ENCODE measurements at regions not wholly inside any gene's neighbourhood (a gene's known extent, or its start where the extent isn't known, plus 50 kb on each side); places are given as distances from the start of the nearest gene placed in this dataset.

GRCh38 chr2:7419186-7419585 is 502.0 kb downstream of the RNF144A start:
- TF ChIP-seq ZNF274 (IDR thresholded peaks at IDR 0.05; ENCODE audit: low read depth, low read length) = no peak
- TF ChIP-seq YY1 (IDR thresholded peaks at IDR 0.05; ENCODE audit: insufficient read depth, insufficient read length) = no peak

All from NT2/D1 (cell line).